IMR-90 (cell line): ENCODE measurements at regions not wholly inside any gene's neighbourhood (a gene's known extent, or its start where the extent isn't known, plus 50 kb on each side); places are given as distances from the start of the nearest gene placed in this dataset.

Experiments used
- ATAC-seq: fragments of 200-7000 bp; cut with Tn5 transposase; 2 replicates; pipeline ENCODE4 v1.9.1; 2020; ENCODE audit warnings: low read depth, mild to moderate bottlenecking, moderate library complexity
- BruUV-seq: library from RNA; stranded (reverse); fragments of 400-500 nt; replicated peaks from 2 replicates; lab custom pipeline; 2021; lab: Mats Ljungman, UMichigan
- CTCF ChIA-PET: fragments of 300-600 bp; formaldehyde crosslinking; extraction: SDS; loops from one replicate; lab custom pipeline; 2021; ENCODE audit warnings: antibody characterized with exemption; lab: Yijun Ruan, JAX
- POLR2A ChIA-PET: fragments of 300-600 bp; sonication (Branson Sonifier 250); formaldehyde crosslinking; loops from one replicate; lab custom pipeline; 2022; ENCODE audit warnings: antibody characterized with exemption; ENCODE audit not compliant: unreplicated experiment; lab: Charles Lee
- DNase-seq: peaks from one replicate; pipeline ENCODE4 v3.0.0; 2013
- H2AFZ ChIP-seq: replicated peaks from 2 replicates; pipeline ENCODE3; 2013; ENCODE audit warnings: low read length, mild to moderate bottlenecking; ENCODE audit not compliant: poor library complexity
- H2AK5ac ChIP-seq: 2 replicates; pipeline ENCODE4 v1.6.1; 2013; ENCODE audit warnings: low read depth, low read length, inconsistent platforms
- H2AK9ac ChIP-seq: replicated peaks from 2 replicates; pipeline ENCODE3; 2013; ENCODE audit warnings: mild to moderate bottlenecking, low read depth, low read length, moderate library complexity; ENCODE audit not compliant: poor library complexity
- H2BK120ac ChIP-seq: 2 replicates; pipeline ENCODE4 v1.6.1; 2013; ENCODE audit warnings: low read depth, low read length, inconsistent platforms
- H2BK15ac ChIP-seq: 3 replicates; pipeline ENCODE4 v1.6.1; 2013; ENCODE audit warnings: low read depth, low read length, inconsistent platforms
- H2BK20ac ChIP-seq: 2 replicates; pipeline ENCODE4 v1.6.1; 2013; ENCODE audit warnings: low read depth, mild to moderate bottlenecking, inconsistent platforms, low read length, moderate library complexity
- H2BK5ac ChIP-seq: 2 replicates; pipeline ENCODE4 v1.6.1; 2013; ENCODE audit warnings: mild to moderate bottlenecking, low read depth, low read length, inconsistent platforms; ENCODE audit not compliant: poor library complexity, severe bottlenecking
- H3K14ac ChIP-seq: replicated peaks from 2 replicates; pipeline ENCODE4 v1.6.1; 2013; ENCODE audit warnings: low read depth, low read length, inconsistent platforms
- H3K18ac ChIP-seq: 2 replicates; pipeline ENCODE4 v1.6.1; 2013; ENCODE audit warnings: low read depth, low read length, control low read depth
- H3K23ac ChIP-seq: 2 replicates; pipeline ENCODE4 v1.6.1; 2013; ENCODE audit warnings: low read depth, low read length, inconsistent platforms
- H3K27ac ChIP-seq: 2 replicates; pipeline ENCODE4 v1.5.1; 2013; ENCODE audit warnings: mild to moderate bottlenecking, control low read depth, low read length; ENCODE audit not compliant: insufficient read depth
- H3K27me3 ChIP-seq: 2 replicates; pipeline ENCODE4 v1.6.1; 2013; ENCODE audit warnings: low read length; ENCODE audit not compliant: control insufficient read depth, insufficient read depth
- H3K36me3 ChIP-seq: 2 replicates; pipeline ENCODE4 v1.6.1; 2013; ENCODE audit warnings: low read length, mixed read lengths; ENCODE audit not compliant: control insufficient read depth, insufficient read depth
- H3K4ac ChIP-seq: 2 replicates; pipeline ENCODE4 v1.6.1; 2013; ENCODE audit warnings: low read depth, low read length, inconsistent platforms
- H3K4me1 ChIP-seq: 2 replicates; pipeline ENCODE4 v1.6.1; 2013; ENCODE audit warnings: low read length, mixed read lengths; ENCODE audit not compliant: control insufficient read depth, insufficient read depth
- H3K4me2 ChIP-seq: 2 replicates; pipeline ENCODE4 v1.6.1; 2013; ENCODE audit warnings: low read depth, mild to moderate bottlenecking, control low read depth, low read length, moderate library complexity
- H3K4me3 ChIP-seq: 2 replicates; pipeline ENCODE4 v1.5.1; 2013; ENCODE audit warnings: low read depth, mild to moderate bottlenecking, control low read depth, low read length, moderate library complexity; ENCODE audit not compliant: insufficient read depth
- H3K56ac ChIP-seq: 2 replicates; pipeline ENCODE4 v1.6.1; 2013; ENCODE audit warnings: low read length, inconsistent platforms; ENCODE audit not compliant: insufficient read depth; ENCODE audit errors: extremely low read depth
- H3K79me1 ChIP-seq, 2 experiments: 2 replicates each; pipeline ENCODE4 v1.6.1; 2013; ENCODE audit warnings: low read length in 2 of 2, inconsistent platforms in 1 of 2, low read depth in 1 of 2
- H3K9ac ChIP-seq: 2 replicates; pipeline ENCODE4 v1.6.1; 2013; ENCODE audit warnings: low read depth, low read length, control low read depth
- H3K9me1 ChIP-seq: 2 replicates; pipeline ENCODE4 v1.6.1; 2013; ENCODE audit warnings: low read length, inconsistent platforms; ENCODE audit not compliant: insufficient read depth
- H3K9me3 ChIP-seq: 2 replicates; pipeline ENCODE4 v1.6.1; 2013; ENCODE audit warnings: low read length; ENCODE audit not compliant: control insufficient read depth, insufficient read depth
- H4K20me1 ChIP-seq: 2 replicates; pipeline ENCODE4 v1.6.1; 2013; ENCODE audit warnings: low read length, inconsistent platforms; ENCODE audit not compliant: insufficient read depth
- H4K5ac ChIP-seq: 2 replicates; pipeline ENCODE4 v1.6.1; 2013; ENCODE audit warnings: mild to moderate bottlenecking, low read depth, low read length, control low read depth
- H4K8ac ChIP-seq, 2 experiments: 2 replicates each; pipeline ENCODE4 v1.6.1; 2013; ENCODE audit warnings: low read depth in 2 of 2, low read length in 2 of 2, control low read depth in 1 of 2, inconsistent platforms in 1 of 2
- H4K91ac ChIP-seq: 2 replicates; pipeline ENCODE4 v1.6.1; 2013; ENCODE audit warnings: low read depth, low read length, inconsistent platforms; ENCODE audit not compliant: insufficient read depth
- BHLHE40 ChIP-seq: fragments of 150-350 bp; IDR thresholded peaks from 2 replicates; pipeline ENCODE4 v1.6.1; 2016; ENCODE audit warnings: mild to moderate bottlenecking, low read depth, low read length
- CEBPB ChIP-seq: IDR thresholded peaks from 2 replicates; pipeline ENCODE4 v1.6.1; 2012; ENCODE audit warnings: low read depth, low read length, improper control_type of control experiment
- CHD1 ChIP-seq: IDR thresholded peaks from 2 replicates; pipeline ENCODE4 v1.6.1; 2012; ENCODE audit warnings: low read depth, low read length, improper control_type of control experiment
- CTCF ChIP-seq: conservative IDR thresholded peaks from 2 replicates; pipeline ENCODE4 v1.5.1; 2012; ENCODE audit warnings: mild to moderate bottlenecking, low read depth, low read length, improper control_type of control experiment
- ELK1 ChIP-seq: fragments of 150-350 bp; IDR thresholded peaks from 2 replicates; pipeline ENCODE4 v1.6.1; 2016; ENCODE audit warnings: low read depth, mild to moderate bottlenecking, low read length, moderate library complexity, borderline replicate concordance
- FOS ChIP-seq: fragments of 150-350 bp; IDR thresholded peaks from 2 replicates; pipeline ENCODE4 v1.6.1; 2016; ENCODE audit warnings: low read depth, low read length
- MAFK ChIP-seq: IDR thresholded peaks from 2 replicates; pipeline ENCODE4 v1.6.1; 2012; ENCODE audit warnings: low read depth, low read length, improper control_type of control experiment
- MAZ ChIP-seq: IDR thresholded peaks from 2 replicates; pipeline ENCODE4 v1.6.1; 2012; ENCODE audit warnings: low read depth, mild to moderate bottlenecking, low read length, improper control_type of control experiment, moderate library complexity, borderline replicate concordance
- MXI1 ChIP-seq: IDR thresholded peaks from 2 replicates; pipeline ENCODE4 v1.6.1; 2012; ENCODE audit warnings: low read depth, mild to moderate bottlenecking, low read length, moderate library complexity, borderline replicate concordance
- NFE2L2 ChIP-seq: fragments of 150-350 bp; IDR thresholded peaks from 2 replicates; pipeline ENCODE4 v1.6.1; 2016; ENCODE audit warnings: low read depth, mild to moderate bottlenecking, low read length
- POLR2A ChIP-seq: IDR thresholded peaks from 2 replicates; pipeline ENCODE4 v1.6.1; 2012; ENCODE audit warnings: mild to moderate bottlenecking, low read depth, low read length
- RAD21 ChIP-seq: IDR thresholded peaks from 2 replicates; pipeline ENCODE4 v1.6.1; 2012; ENCODE audit warnings: low read length, improper control_type of control experiment
- RCOR1 ChIP-seq: IDR thresholded peaks from 2 replicates; pipeline ENCODE4 v1.6.1; 2012; ENCODE audit warnings: mild to moderate bottlenecking, low read length, improper control_type of control experiment; ENCODE audit not compliant: insufficient replicate concordance
- RFX5 ChIP-seq: IDR thresholded peaks from 2 replicates; pipeline ENCODE4 v1.8.0; 2012; ENCODE audit warnings: low read depth, mild to moderate bottlenecking, low read length, moderate library complexity
- SMC3 ChIP-seq: fragments of 150-350 bp; IDR thresholded peaks from 2 replicates; pipeline ENCODE4 v1.6.1; 2016; ENCODE audit warnings: low read depth, mild to moderate bottlenecking, antibody characterized with exemption, low read length, moderate library complexity
- USF2 ChIP-seq: fragments of 150-350 bp; IDR thresholded peaks from 2 replicates; pipeline ENCODE4 v1.6.1; 2017; ENCODE audit warnings: mild to moderate bottlenecking, antibody characterized with exemption, low read length, low read depth
- WGBS, 2 experiments: methylation state at CpG; one replicate each; pipeline versions ENCODE4 v1.1.5 to v1.1.7; 2013; ENCODE audit warnings: missing lambda C conversion rate in 2 of 2; ENCODE audit not compliant: insufficient read length in 1 of 2; ENCODE audit errors: extremely low coverage in 2 of 2; 5-methylcytosine and 5-hydroxymethylcytosine counted together
- dilution Hi-C: fragments of 300-500 bp; cut with HindIII; formaldehyde crosslinking; loops from one replicate; pipeline ENCODE4 v1.14.3; 2018; ENCODE audit warnings: low sequenced_read_pairs; ENCODE audit not compliant: unreplicated experiment
- in situ Hi-C: fragments of 300-500 bp; cut with MboI; formaldehyde crosslinking; loops from 3 replicates; pipeline ENCODE4 v1.14.3; 2019; ENCODE audit warnings: low sequenced_read_pairs, inconsistent platforms, mixed read lengths
- intact Hi-C: fragments of 100-400 bp; cut with micrococcal nuclease; formaldehyde crosslinking; loops from 2 replicates; pipeline ENCODE4 v1.10.0; 2022

GRCh38 chr5:8254674-8255073, 385.7 kb downstream of the MTRR start:
- Histone ChIP-seq H2AK9ac (no peak overlapping the region), H4K91ac (no peak overlapping the region), H3K9me1 (no peaks in the 10 kb centered on the region), H3K9ac (no peak overlapping the region), H4K8ac (no peak overlapping the region), H3K18ac (no peak overlapping the region), H3K4me3 (no peak overlapping the region), H4K20me1 (no peaks in the 10 kb centered on the region), H3K79me1 (no peaks in the 10 kb centered on the region), H2BK15ac (no peak overlapping the region), H3K56ac (no peak overlapping the region), H3K9me3 (no peaks in the 10 kb centered on the region), H3K27ac (no peak overlapping the region), H4K5ac (no peak overlapping the region), H3K4me1 (no peaks in the 10 kb centered on the region), H2BK5ac (no peak overlapping the region), H2BK20ac (no peak overlapping the region), H2AFZ (no peak overlapping the region), H2BK120ac (no peak overlapping the region), H3K23ac (no peak overlapping the region), H3K4me2 (no peak overlapping the region), H3K27me3 (no peaks in the 10 kb centered on the region), H2AK5ac (no peak overlapping the region), H3K14ac (no peak overlapping the region), H3K36me3 (no peaks in the 10 kb centered on the region), H3K4ac (no peak overlapping the region)
- dilution Hi-C loops, result no loop called here
- in situ Hi-C loops, result no loop called here
- no TSS peak for BruUV-seq
- ChIA-PET POLR2A (no interaction called here), CTCF (interaction anchor here (0.6 kb wide), 1 partner anchor 612 kb away, joined by 3 read pairs; no protein-coding TSS in a partner anchor)
- ATAC-seq, result no peak
- WGBS, 2 experiments, result no CpG with 5 or more reads among the region's 2 CpGs
- intact Hi-C loops, result no loop called here
- DNase-seq, result no peak
- no peak for TF ChIP-seq MXI1
- no peak for TF ChIP-seq FOS
- TF ChIP-seq CTCF, result no peak
- no peak for TF ChIP-seq MAZ
- TF ChIP-seq CEBPB, result no peak
- no peak for TF ChIP-seq RFX5
- no peak for TF ChIP-seq SMC3
- TF ChIP-seq RAD21, result no peak
- no peak for TF ChIP-seq MAFK
- TF ChIP-seq BHLHE40, result no peak
- no peak for TF ChIP-seq CHD1
- TF ChIP-seq NFE2L2, result no peak
- no peak for TF ChIP-seq POLR2A
- TF ChIP-seq ELK1, result no peak
- no peak for TF ChIP-seq RCOR1
- TF ChIP-seq USF2, result no peak
